NOMO-1 (cell line): ENCODE measurements at regions not wholly inside any gene's neighbourhood (a gene's known extent, or its start where the extent isn't known, plus 50 kb on each side); places are given as distances from the start of the nearest gene placed in this dataset.

ENCODE experiments used
- DNase-seq, 2 experiments: peaks; one replicate each; lab custom pipeline; 2025; ENCODE audit not compliant: unreplicated experiment in 2 of 2; lab: John Stamatoyannopoulos, UW

- DNase-seq, result no peak
These were observed 385.8 kb upstream of the RBFOX1 start for GRCh38 chr16:6946802-6947201.

- DNase-seq, result no peak
These were observed 386.5 kb upstream of the RBFOX1 start for GRCh38 chr16:6946106-6946505.

- no peak for DNase-seq
These were observed 391.7 kb upstream of the RBFOX1 start for GRCh38 chr16:6940968-6941367.

DNA sequence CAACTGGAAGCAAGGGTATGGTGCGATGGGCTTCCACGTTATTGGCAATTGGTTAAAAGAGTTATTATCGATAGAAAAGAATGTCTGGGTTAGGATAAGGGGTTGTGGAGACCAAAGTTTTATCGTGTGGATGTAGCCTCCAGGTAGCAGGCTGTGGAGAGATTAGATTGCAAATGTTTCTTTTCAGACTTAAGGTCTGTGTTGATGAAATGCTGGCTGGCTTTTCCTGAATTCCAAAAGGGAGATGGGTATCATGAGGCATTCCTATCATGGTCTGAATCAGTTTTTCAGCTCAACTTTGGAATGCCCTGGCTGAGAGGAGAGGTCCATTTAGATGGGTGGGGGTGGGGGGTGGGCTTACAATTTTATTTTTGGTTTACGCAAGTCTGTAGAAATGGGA is 395.0 kb upstream of the RBFOX1 start:
- DNase-seq, result no peak

GRCh38 chr16:6932871-6933385 is 399.7 kb upstream of the RBFOX1 start:
- DNase-seq, result no peak

GRCh38 chr16:6929868-6930267 is 402.8 kb upstream of the RBFOX1 start:
- no peak for DNase-seq

DNA sequence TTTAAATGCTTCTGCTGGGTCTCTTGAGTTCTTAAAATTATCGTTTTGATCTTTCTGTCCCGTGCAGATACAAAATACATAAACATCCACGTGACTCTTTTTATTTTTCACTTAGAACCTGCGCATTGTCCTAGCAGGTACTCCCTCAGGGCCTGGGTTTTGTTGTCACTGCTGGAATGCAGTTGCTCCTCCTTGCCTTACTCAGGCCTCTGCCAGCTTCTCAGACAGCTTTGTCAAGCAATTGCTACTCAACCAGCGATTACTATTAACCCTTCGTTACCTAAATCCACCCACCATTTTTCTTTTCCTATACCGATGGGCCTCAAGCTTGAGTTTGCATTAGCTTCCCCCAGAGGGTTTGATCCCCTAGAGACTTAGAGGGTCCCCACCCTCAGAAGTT is 405.9 kb upstream of the RBFOX1 start:
- no peak for DNase-seq

DNA sequence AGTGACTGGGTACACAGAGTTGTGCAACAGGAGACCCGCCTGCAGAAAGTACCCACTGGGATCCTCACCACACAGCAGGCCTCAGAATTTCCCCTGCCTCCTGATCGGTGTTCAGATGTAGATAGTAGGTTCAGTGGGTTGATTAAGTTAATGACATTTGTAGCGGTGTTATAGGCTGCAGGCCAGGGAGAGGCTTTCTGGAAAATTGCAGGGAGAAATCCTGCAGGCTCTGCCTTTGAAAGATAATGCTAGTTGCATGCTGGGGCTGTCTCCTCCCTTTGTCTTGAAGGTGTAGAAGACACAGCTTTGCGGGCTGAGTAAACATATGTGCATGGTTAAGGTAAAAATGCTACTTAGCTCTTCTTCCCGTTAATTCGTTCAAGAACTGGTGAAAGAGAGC is 406.3 kb upstream of the RBFOX1 start:
- DNase-seq, result no peak

DNA sequence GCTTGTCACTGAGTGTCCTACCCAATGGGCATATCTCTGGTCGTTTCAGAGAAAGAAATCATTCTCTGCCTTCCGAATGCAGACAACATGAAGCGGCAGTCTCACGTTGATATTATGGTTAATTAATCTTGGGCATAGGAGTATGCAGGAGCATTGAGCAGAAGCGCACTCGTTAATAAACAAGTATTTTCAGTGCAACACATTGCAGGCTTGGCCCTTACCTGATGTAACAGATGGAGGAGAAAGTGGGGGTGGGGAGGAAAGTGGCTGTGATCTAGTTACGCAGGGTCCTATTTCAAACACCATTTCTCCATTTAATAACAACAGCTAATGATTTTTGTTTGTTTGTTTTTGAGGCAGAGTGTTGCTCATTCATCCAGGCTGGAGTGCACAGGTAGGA is 414.0 kb upstream of the RBFOX1 start:
- DNase-seq, result no peak

DNA sequence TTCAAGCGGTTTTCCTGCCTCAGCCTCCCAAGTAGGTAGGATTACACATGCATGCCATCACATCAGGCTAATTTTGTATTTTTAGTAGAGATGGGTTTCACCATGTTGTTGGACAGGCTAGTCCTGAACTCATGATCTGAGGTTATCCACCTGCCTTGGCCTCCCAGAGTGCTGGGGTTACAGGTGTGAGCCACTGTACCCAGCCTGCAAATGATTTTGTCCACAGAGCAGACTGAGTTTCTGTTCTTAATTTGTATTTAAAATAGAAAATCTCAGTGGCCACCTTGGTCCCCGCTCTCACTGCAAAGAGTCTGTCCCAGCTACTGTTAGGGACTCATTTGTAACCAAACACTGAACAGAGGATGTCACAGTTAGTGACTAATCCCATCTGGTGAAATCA is 415.7 kb upstream of the RBFOX1 start:
- no peak for DNase-seq

- DNase-seq, result no peak
These were observed 419.1 kb upstream of the RBFOX1 start for GRCh38 chr16:6913566-6913965.

DNA sequence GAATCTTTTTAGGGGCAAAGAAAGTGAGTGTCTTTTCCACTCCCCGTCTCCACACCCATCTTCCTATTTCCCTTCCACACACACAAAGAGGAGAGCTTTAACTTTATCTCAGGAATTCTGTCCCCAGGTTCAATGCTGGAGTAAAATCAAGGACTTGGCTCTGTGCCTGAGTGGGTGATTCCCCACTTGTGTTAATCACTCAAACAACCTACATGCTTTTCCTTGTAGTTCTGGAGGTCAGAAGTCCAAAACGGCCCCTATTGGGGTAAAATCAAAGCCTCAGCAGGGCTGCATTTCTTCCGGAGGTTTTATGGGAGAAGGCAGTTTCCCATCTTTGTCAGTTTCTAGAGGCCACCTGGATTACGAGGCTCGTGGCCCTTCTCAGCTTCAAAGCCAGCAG is 422.3 kb upstream of the RBFOX1 start:
- no peak for DNase-seq

- no peak for DNase-seq
These were observed 427.0 kb upstream of the RBFOX1 start for GRCh38 chr16:6905601-6906000.

DNA sequence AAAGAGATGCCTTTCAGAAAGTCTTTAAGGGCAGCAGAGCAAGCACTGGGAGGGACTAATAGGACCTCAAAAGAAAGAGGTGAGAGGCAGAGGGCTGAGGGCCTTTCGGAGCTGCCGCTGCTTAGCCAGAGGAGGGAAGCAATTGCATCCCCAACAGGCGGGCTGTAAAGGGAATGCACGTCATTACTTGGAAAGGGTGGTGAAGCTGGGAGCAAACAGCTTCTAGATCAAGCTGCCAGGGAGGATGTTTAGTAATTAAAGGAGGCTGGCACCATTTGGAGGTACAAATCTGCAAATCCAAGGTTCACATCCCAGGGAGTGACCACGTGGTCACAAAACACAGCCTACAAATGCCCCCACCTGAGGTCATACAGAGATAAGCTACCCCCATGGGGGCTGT is 429.0 kb upstream of the RBFOX1 start:
- DNase-seq, result no peak

GRCh38 chr16:6898896-6899295 is 433.7 kb upstream of the RBFOX1 start:
- DNase-seq, result no peak

DNA sequence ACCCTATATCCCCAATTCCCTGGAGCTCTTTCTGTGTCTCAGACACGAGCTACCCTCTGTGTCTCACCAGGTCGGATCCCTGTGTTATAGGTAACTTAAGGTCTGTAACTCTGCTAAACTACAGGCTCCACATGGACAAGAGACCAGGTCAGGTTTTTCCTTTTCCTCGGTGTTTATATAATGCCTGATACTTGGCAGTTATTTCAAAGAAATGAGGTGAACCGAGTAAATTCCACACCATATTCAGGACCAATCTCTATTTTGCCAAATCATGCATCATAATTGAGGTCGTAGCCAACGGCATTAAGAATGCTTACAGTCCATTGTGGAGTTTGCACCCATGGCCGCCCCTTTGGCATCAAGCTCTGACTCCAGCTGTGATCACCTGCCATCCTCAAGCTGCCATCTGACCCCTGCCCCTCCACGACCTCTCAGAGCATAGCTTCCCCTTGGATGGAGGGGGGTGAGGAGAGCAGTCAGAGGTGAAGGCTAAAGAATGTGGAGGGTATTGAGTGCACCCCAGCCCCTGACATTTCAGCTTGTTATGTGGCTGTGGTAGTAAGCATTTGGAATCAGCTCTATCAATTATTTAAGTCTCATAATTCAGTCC is 434.7 kb upstream of the RBFOX1 start:
- no peak for DNase-seq

GRCh38 chr16:6892966-6893365 is 439.7 kb upstream of the RBFOX1 start:
- DNase-seq, result no peak

DNA sequence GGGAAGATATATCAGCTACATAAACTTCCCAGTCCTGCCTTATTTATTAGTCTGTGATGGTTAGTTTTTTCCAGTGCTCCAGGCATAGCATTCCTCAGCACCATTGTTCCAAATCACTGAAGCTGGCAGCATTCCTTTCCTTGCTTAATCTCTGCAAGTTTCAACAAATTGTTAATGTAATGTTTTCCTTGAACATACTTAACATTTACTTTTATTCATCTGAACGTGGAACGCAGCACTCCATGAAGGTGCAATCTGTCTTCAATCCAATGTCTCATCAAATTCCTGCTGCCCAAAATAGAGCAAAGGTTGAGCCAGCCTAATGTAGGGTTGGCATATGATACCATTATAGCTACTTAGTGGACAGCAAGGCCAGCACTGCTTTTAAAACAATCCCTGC is 441.1 kb upstream of the RBFOX1 start:
- DNase-seq, result no peak

DNA sequence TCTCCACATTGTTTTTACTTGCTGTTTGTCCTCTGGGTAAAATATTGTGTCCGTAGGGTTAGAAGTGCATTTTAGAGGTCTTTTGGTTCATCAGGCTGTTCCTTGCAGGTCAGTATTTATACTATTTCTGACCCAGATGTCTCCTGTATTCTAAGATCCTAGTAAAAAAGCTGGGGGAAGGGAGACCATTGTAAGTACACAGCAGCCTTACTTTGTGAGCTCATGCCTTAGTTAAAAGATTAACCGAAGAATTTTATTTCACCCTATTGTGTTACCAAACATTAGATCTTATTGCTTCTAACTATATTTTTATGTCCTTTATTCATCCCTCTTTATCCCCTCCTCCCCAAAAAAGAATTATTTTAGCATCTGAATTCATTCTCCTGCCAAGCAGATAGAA is 444.1 kb upstream of the RBFOX1 start:
- no peak for DNase-seq

GRCh38 chr16:6884002-6884401 is 448.6 kb upstream of the RBFOX1 start:
- no peak for DNase-seq

- no peak for DNase-seq
These were observed 452.4 kb upstream of the RBFOX1 start for GRCh38 chr16:6880263-6880662.

DNA sequence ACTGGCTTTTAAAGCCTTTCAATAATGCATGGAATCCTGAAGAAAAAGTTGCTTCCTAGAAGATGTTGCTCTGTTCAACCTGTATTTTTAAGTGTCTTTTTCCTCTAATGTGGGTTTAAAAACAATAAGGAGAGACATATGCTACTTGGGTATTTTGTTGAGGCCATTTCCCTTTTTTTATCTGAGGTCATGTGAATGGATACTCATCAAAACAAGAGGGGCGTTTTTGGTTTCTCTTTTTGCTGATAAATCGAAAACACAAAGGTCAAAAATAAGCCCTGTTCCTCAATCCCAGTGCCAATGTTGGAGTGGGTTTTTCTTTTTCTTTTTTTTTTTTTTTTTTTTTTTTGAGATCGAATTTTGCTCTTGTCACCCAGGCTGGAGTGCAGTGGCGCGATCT is 468.0 kb upstream of the RBFOX1 start:
- DNase-seq, result no peak

- DNase-seq, result no peak
These were observed 468.4 kb upstream of the RBFOX1 start for GRCh38 chr16:6864244-6864643.
